PFSK-1 (cell line): ENCODE measurements at regions not wholly inside any gene's neighbourhood (a gene's known extent, or its start where the extent isn't known, plus 50 kb on each side); places are given as distances from the start of the nearest gene placed in this dataset.

ENCODE experiments used
- FOXP2 ChIP-seq: optimal IDR thresholded peaks from 2 replicates; pipeline ENCODE3; 2011; ENCODE audit warnings: borderline replicate concordance, control low read depth, inconsistent platforms; ENCODE audit not compliant: insufficient read depth; ENCODE audit errors: extremely low read length, extremely low read depth
- POLR2AphosphoS5 ChIP-seq: IDR thresholded peaks from 2 replicates; pipeline ENCODE4 v1.6.1; 2012; ENCODE audit warnings: low read depth, mild to moderate bottlenecking, control low read depth, low read length, moderate library complexity
- SIN3A ChIP-seq: IDR thresholded peaks from 2 replicates; pipeline ENCODE4 v1.6.1; 2012; ENCODE audit warnings: mild to moderate bottlenecking, low read length, moderate library complexity, borderline replicate concordance; ENCODE audit not compliant: insufficient read depth
- TAF1 ChIP-seq: IDR thresholded peaks from 2 replicates; pipeline ENCODE4 v1.6.1; 2012; ENCODE audit warnings: low read length, control low read depth, borderline replicate concordance; ENCODE audit not compliant: insufficient read depth
- TF ChIP-seq, protein P1 (sequence below), 2 experiments: IDR thresholded peaks; 2 replicates each; pipeline versions ENCODE4 v1.6.1 to v1.8.0; 2011 to 2012; ENCODE audit warnings: low read depth in 2 of 2, low read length in 2 of 2, control low read depth in 1 of 2, inconsistent platforms in 1 of 2, mild to moderate bottlenecking in 1 of 2, moderate library complexity in 1 of 2; ENCODE audit not compliant: insufficient read depth in 1 of 2

DNA sequence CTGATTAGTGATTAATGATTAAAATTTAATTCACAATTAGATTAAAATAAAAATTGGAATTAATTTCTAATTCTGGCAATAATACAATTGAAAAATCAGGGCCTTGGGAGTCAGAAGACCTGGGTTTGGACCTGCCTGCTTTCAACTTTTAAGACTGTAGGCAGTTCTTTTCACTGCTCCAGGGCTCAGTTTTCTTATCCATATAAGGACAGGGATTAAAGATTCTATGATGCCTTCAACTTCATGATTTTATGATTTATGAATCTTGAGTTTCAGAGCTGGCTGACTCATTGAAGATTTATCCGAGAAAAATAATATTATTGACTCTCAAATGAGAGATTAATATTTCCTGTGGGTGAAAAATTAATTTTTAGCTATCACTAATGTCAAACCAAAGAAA lies 208.6 kb upstream of the ANKH start:
- TF ChIP-seq TAF1, result no peak
- TF ChIP-seq POLR2AphosphoS5, result no peak
- TF ChIP-seq, protein P1, sequence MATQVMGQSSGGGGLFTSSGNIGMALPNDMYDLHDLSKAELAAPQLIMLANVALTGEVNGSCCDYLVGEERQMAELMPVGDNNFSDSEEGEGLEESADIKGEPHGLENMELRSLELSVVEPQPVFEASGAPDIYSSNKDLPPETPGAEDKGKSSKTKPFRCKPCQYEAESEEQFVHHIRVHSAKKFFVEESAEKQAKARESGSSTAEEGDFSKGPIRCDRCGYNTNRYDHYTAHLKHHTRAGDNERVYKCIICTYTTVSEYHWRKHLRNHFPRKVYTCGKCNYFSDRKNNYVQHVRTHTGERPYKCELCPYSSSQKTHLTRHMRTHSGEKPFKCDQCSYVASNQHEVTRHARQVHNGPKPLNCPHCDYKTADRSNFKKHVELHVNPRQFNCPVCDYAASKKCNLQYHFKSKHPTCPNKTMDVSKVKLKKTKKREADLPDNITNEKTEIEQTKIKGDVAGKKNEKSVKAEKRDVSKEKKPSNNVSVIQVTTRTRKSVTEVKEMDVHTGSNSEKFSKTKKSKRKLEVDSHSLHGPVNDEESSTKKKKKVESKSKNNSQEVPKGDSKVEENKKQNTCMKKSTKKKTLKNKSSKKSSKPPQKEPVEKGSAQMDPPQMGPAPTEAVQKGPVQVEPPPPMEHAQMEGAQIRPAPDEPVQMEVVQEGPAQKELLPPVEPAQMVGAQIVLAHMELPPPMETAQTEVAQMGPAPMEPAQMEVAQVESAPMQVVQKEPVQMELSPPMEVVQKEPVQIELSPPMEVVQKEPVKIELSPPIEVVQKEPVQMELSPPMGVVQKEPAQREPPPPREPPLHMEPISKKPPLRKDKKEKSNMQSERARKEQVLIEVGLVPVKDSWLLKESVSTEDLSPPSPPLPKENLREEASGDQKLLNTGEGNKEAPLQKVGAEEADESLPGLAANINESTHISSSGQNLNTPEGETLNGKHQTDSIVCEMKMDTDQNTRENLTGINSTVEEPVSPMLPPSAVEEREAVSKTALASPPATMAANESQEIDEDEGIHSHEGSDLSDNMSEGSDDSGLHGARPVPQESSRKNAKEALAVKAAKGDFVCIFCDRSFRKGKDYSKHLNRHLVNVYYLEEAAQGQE (IDR thresholded peaks at IDR 0.05; ENCODE audit: insufficient read depth in 1 of 2, low read depth in 2 of 2, low read length in 2 of 2), result no peak
- TF ChIP-seq FOXP2, result no peak
- TF ChIP-seq SIN3A, result no peak

DNA sequence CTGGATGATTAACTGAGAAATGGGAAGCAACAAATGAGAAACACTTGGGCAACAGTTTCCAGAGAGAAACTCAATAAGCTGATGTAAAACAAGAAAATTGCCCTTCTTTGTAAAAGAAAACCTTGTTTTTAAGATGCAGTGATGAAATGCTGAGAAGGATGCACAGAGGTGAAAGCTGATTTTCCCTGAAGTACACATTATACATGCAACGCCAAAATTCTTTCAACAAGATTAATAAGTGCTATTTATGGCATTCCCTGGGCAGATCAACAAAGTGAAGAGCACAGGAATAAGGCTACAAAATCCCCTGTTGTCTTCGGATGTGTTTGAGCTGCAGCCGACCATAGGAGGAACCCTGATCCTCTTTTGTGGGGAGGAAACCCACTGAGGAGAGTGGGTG lies 208.0 kb upstream of the ANKH start:
- TF ChIP-seq, protein P1 (IDR thresholded peaks at IDR 0.05; ENCODE audit: insufficient read depth in 1 of 2, low read depth in 2 of 2, low read length in 2 of 2), result no peak
- TF ChIP-seq SIN3A (no peak), FOXP2 (no peak), TAF1 (no peak), POLR2AphosphoS5 (no peak)

DNA sequence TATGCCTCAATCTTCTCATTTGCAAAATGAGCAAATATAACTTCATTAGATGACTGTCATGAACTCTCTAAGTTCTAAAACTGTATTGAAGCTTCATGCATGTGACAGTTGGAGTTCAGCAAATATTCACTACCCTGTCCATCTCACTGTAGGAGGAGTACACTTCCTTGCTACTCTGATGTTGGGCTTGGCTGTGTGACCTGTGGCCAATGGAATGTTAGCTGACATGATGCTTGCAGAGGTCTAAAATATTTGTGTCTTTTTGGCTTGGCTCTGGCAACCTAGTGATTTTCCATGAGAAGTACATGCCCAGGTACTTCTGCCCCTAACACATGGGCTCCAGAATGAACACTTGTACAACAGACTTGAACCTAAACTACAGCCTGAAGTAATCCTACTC lies 203.1 kb upstream of the ANKH start:
- TF ChIP-seq TAF1, result no peak
- TF ChIP-seq SIN3A, result no peak
- no peak for TF ChIP-seq FOXP2
- no peak for TF ChIP-seq POLR2AphosphoS5
- TF ChIP-seq, protein P1 (IDR thresholded peaks at IDR 0.05; ENCODE audit: insufficient read depth in 1 of 2, low read depth in 2 of 2, low read length in 2 of 2), result no peak

DNA sequence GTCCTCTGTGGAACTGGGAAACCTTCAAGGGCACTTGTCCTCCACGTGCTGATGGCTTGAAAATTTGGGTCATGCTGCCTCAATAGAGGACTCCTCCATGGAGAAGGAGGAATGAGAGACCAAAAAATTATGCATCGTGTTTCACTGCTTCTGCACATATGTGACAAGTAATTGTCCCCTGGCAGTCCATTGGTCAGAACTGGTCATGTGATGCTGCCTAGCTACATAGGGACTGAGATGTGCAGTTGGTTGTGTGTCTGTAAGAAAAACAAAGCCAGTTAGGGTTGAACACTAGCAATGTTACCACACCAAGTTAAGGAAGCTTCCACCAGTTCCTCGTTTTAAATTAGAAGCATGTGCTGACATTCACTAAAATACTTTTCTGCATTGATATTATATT lies 201.9 kb upstream of the ANKH start:
- TF ChIP-seq SIN3A (no peak), FOXP2 (no peak), POLR2AphosphoS5 (no peak), TAF1 (no peak)
- TF ChIP-seq, protein P1 (IDR thresholded peaks at IDR 0.05; ENCODE audit: insufficient read depth in 1 of 2, low read depth in 2 of 2, low read length in 2 of 2), result no peak

DNA sequence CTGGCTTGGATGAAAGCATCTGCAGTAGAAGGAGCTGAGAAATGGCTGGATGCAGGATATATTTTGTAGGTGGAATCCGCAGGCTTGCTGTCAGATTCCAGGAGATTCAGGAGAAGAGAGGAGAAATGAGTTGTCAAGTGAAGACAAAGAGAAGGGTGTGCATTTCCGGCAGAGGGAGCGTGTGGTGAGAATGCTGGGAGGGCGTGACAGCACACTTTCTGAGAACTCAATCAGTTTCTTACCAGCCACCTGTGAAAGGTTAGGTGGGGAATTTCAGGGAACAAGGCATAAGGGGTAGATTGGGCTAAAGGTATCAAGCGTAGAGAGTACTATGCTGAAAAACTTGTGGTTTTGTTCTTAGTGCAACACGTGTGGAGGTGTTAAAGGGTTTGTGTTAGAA lies 199.3 kb upstream of the ANKH start:
- TF ChIP-seq FOXP2 (no peak), TAF1 (no peak), POLR2AphosphoS5 (no peak), SIN3A (no peak)
- TF ChIP-seq, protein P1 (IDR thresholded peaks at IDR 0.05; ENCODE audit: insufficient read depth in 1 of 2, low read depth in 2 of 2, low read length in 2 of 2), result no peak
